ENCODE measurements at regions not wholly inside any gene's neighbourhood (a gene's known extent, or its start where the extent isn't known, plus 50 kb on each side); places are given as distances from the start of the nearest gene placed in this dataset.

GRCh38 chr5:164721656-164722055, 1216.2 kb downstream of the MAT2B start:
- Histone ChIP-seq H3K36me3 (no peaks in the 10 kb centered on the region), H3K4me1 (no peaks in the 10 kb centered on the region), H3K9me3 (peaks cover 0 to 4% (median 0%) of the 10 kb centered on the region in 8 donors), H3K27ac (no peak overlapping the region), H3K27me3 (replicated peaks in 1 of 7) (no peaks in the 10 kb centered on the region), H3K4me3 (no peak overlapping the region)
- TF ChIP-seq CTCF (IDR thresholded peaks at IDR 0.05 in 8 of 11, conservative IDR thresholded peaks at IDR 0.05 in 3 of 11), result no peak
- TF ChIP-seq POLR2AphosphoS5 (IDR thresholded peaks at IDR 0.05), result no peak
- no peak for TF ChIP-seq POLR2A (IDR thresholded peaks at IDR 0.05)
- intact Hi-C loops (cut with DNase I; ENCODE audit: low total_unique reads), result no loop called here
- WGBS, 5 donors, result 64 to 81% (median 76%) methylated on average over 1 of the region's 1 CpG
- no peak for DNase-seq

- H3K4me3 ChIP-seq, result no peak overlapping the region
- no peaks in the 10 kb centered on the region for H3K27me3 ChIP-seq (replicated peaks in 1 of 7)
- DNase-seq, result no peak
- H3K9me3 ChIP-seq, result peaks cover 0 to 4% (median 0%) of the 10 kb centered on the region in 8 donors
- intact Hi-C loops (cut with DNase I; ENCODE audit: low total_unique reads), result no loop called here
- WGBS, 5 donors, result 79 to 97% (median 87%) methylated on average over 1 of the region's 1 CpG
- TF ChIP-seq POLR2A (IDR thresholded peaks at IDR 0.05) (no peak), POLR2AphosphoS5 (IDR thresholded peaks at IDR 0.05) (no peak), CTCF (IDR thresholded peaks at IDR 0.05 in 8 of 11, conservative IDR thresholded peaks at IDR 0.05 in 3 of 11) (no peak)
- H3K36me3 ChIP-seq, result no peaks in the 10 kb centered on the region
- no peaks in the 10 kb centered on the region for H3K4me1 ChIP-seq
- no peak overlapping the region for H3K27ac ChIP-seq
Observed at GRCh38 chr5:164722702-164723101, 1217.3 kb downstream of the MAT2B start.

GRCh38 chr5:164727012-164727411, 1221.6 kb downstream of the MAT2B start:
- no peak overlapping the region for H3K4me3 ChIP-seq
- intact Hi-C loops (cut with DNase I; ENCODE audit: low total_unique reads), result no loop called here
- DNase-seq, result no peak
- H3K9me3 ChIP-seq, result peaks cover 0 to 10% (median 0%) of the 10 kb centered on the region in 8 donors
- no peaks in the 10 kb centered on the region for H3K4me1 ChIP-seq
- H3K27ac ChIP-seq, result no peak overlapping the region
- H3K27me3 ChIP-seq (replicated peaks in 1 of 7), result no peaks in the 10 kb centered on the region
- WGBS, 5 donors, result 78 to 90% (median 85%) methylated on average over 2 of the region's 2 CpGs
- H3K36me3 ChIP-seq, result no peaks in the 10 kb centered on the region
- TF ChIP-seq POLR2AphosphoS5 (IDR thresholded peaks at IDR 0.05) (no peak), CTCF (IDR thresholded peaks at IDR 0.05 in 8 of 11, conservative IDR thresholded peaks at IDR 0.05 in 3 of 11) (no peak), POLR2A (IDR thresholded peaks at IDR 0.05) (no peak)

- DNase-seq, result no peak
- Histone ChIP-seq H3K4me3 (no peak overlapping the region), H3K4me1 (no peaks in the 10 kb centered on the region), H3K9me3 (peaks cover 0 to 20% (median 0%) of the 10 kb centered on the region in 8 donors), H3K27me3 (replicated peaks in 1 of 7) (no peaks in the 10 kb centered on the region), H3K36me3 (no peaks in the 10 kb centered on the region), H3K27ac (no peak overlapping the region)
- WGBS, 5 donors, result 82 to 95% (median 90%) methylated on average over 3 of the region's 3 CpGs
- TF ChIP-seq POLR2A (IDR thresholded peaks at IDR 0.05), result no peak
- TF ChIP-seq CTCF (IDR thresholded peaks at IDR 0.05 in 8 of 11, conservative IDR thresholded peaks at IDR 0.05 in 3 of 11), result no peak
- no peak for TF ChIP-seq POLR2AphosphoS5 (IDR thresholded peaks at IDR 0.05)
- intact Hi-C loops (cut with DNase I; ENCODE audit: low total_unique reads), result no loop called here
Observed at GRCh38 chr5:164728733-164729132, 1223.3 kb downstream of the MAT2B start.
